Testis (tissue), 2 donors: ENCODE measurements at regions not wholly inside any gene's neighbourhood (a gene's known extent, or its start where the extent isn't known, plus 50 kb on each side); places are given as distances from the start of the nearest gene placed in this dataset.
"Not testable (repeated sequence)": the region's sequence is repeated elsewhere in the genome, so short reads cannot be mapped to it uniquely, and the experiment has no call there.

ENCODE experiments used
- DNase-seq: peaks from one replicate; pipeline ENCODE4 v3.0.0-alpha.2; 2019
- H3K27ac ChIP-seq, 2 donors: fragments of 200-600 bp; sonication (generic); one replicate each; pipeline ENCODE4 v1.5.1; 2019
- H3K27me3 ChIP-seq: fragments of 200-600 bp; sonication (generic); one replicate; pipeline ENCODE4 v1.5.1; 2019
- H3K36me3 ChIP-seq: fragments of 200-600 bp; sonication (generic); one replicate; pipeline ENCODE4 v1.5.1; 2017; ENCODE audit warnings: low read depth; ENCODE audit errors: missing control alignments
- H3K4me1 ChIP-seq: fragments of 200-600 bp; sonication (generic); one replicate; pipeline ENCODE4 v1.5.1; 2019
- H3K4me3 ChIP-seq, 2 donors: fragments of 200-600 bp; sonication (generic); one replicate each; pipeline ENCODE4 v1.5.1; 2017 to 2019
- H3K9me3 ChIP-seq: fragments of 200-600 bp; sonication (generic); one replicate; pipeline ENCODE4 v1.5.1; 2017
- POLR2A ChIP-seq: fragments of 450-650 bp; IDR thresholded peaks from one replicate; pipeline ENCODE4 v1.6.1; 2017; ENCODE audit warnings: antibody characterized with exemption, mild to moderate bottlenecking, moderate library complexity
- whole genome bisulfite sequencing, 2 donors: methylation state at CpG; one replicate each; pipeline ENCODE4 v1.1.5; 2018; 5-methylcytosine and 5-hydroxymethylcytosine counted together
- intact Hi-C: fragments of 100-400 bp; cut with DNase I; formaldehyde crosslinking; loops from one replicate; pipeline ENCODE4 v1.15.1; 2023; ENCODE audit warnings: low total_unique reads
- TF ChIP-seq, protein P1 (sequence below), 3 experiments: fragments of 450-650 bp in 2 of 3; fragments of 200-600 bp in 1 of 3; sonication (generic) in 1 of 3; IDR thresholded peaks; one replicate each; pipeline ENCODE4 v1.5.1; 2016 to 2019; ENCODE audit warnings: antibody characterized with exemption in 3 of 3, mild to moderate bottlenecking in 2 of 3, moderate library complexity in 1 of 3

GRCh38 chr16:77111056-77111565, 79.9 kb upstream of the MON1B start:
- TF ChIP-seq, protein P1, sequence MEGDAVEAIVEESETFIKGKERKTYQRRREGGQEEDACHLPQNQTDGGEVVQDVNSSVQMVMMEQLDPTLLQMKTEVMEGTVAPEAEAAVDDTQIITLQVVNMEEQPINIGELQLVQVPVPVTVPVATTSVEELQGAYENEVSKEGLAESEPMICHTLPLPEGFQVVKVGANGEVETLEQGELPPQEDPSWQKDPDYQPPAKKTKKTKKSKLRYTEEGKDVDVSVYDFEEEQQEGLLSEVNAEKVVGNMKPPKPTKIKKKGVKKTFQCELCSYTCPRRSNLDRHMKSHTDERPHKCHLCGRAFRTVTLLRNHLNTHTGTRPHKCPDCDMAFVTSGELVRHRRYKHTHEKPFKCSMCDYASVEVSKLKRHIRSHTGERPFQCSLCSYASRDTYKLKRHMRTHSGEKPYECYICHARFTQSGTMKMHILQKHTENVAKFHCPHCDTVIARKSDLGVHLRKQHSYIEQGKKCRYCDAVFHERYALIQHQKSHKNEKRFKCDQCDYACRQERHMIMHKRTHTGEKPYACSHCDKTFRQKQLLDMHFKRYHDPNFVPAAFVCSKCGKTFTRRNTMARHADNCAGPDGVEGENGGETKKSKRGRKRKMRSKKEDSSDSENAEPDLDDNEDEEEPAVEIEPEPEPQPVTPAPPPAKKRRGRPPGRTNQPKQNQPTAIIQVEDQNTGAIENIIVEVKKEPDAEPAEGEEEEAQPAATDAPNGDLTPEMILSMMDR (IDR thresholded peaks at IDR 0.05): no peak
- no peak for TF ChIP-seq POLR2A
- intact Hi-C loops: no loop called here

DNA sequence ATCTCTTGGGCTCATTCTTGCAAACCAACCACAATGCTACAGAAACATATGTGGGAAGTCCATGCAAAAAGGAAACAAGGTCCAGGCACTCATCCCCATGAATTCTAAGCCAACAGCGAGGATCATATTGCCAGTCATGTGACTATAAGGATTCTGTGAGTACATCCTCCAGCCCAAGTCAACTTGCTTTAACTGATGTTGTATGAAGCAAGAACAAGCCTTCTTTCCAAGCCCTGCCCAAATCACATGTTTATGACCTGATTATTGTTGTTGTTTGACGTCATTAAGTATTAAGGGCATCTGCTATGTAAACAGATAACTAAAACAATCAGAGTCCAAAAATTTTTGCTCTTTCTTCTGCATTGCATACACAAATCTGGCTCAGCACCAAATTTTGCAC, 78.2 kb upstream of the MON1B start:
- H3K4me3 ChIP-seq: no peak overlapping the region
- H3K27ac ChIP-seq: no peak overlapping the region
- H3K27me3 ChIP-seq: no peaks in the 10 kb centered on the region
- no peak for DNase-seq
- WGBS, 2 donors: 84 to 85% methylated on average over 2 of the region's 2 CpGs
- no peaks in the 10 kb centered on the region for H3K9me3 ChIP-seq
- intact Hi-C loops: no loop called here
- no peaks in the 10 kb centered on the region for H3K36me3 ChIP-seq
- no peaks in the 10 kb centered on the region for H3K4me1 ChIP-seq
- no peak for TF ChIP-seq POLR2A

More at GRCh38 chr16:77111056-77111565, 79.9 kb upstream of the MON1B start:
- no peak overlapping the region for H3K27ac ChIP-seq
- H3K27me3 ChIP-seq: no peaks in the 10 kb centered on the region
- no peaks in the 10 kb centered on the region for H3K36me3 ChIP-seq
- H3K4me3 ChIP-seq: no peak overlapping the region
- no peaks in the 10 kb centered on the region for H3K4me1 ChIP-seq
- DNase-seq: no peak
- H3K9me3 ChIP-seq: no peaks in the 10 kb centered on the region
- 61 to 65% methylated on average over 2 of the region's 2 CpGs for WGBS, 2 donors

- H3K9me3 ChIP-seq: no peaks in the 10 kb centered on the region
- no peak for TF ChIP-seq POLR2A
- TF ChIP-seq, protein P1 (IDR thresholded peaks at IDR 0.05): no peak
- 38 to 39% methylated on average over 3 of the region's 3 CpGs for WGBS, 2 donors
- peak; percentile 27 for DNase-seq
- no peaks in the 10 kb centered on the region for H3K27me3 ChIP-seq
- intact Hi-C loops: no loop called here
- no peak overlapping the region for H3K4me3 ChIP-seq
- no peak overlapping the region for H3K27ac ChIP-seq
- no peaks in the 10 kb centered on the region for H3K4me1 ChIP-seq
- no peaks in the 10 kb centered on the region for H3K36me3 ChIP-seq
Measured at GRCh38 chr16:77113835-77114234, 77.2 kb upstream of the MON1B start.

- 95 to 96% methylated on average over 4 of the region's 4 CpGs for WGBS, 2 donors
- H3K9me3 ChIP-seq, H3K4me3 ChIP-seq, intact Hi-C loops, DNase-seq, H3K4me1 ChIP-seq, H3K27ac ChIP-seq, H3K27me3 ChIP-seq, H3K36me3 ChIP-seq: not testable (repeated sequence)
Measured at GRCh38 chr16:77114361-77114760, 76.6 kb upstream of the MON1B start.

GRCh38 chr16:77116856-77117255, 74.1 kb upstream of the MON1B start:
- DNase-seq: no peak
- no peaks in the 10 kb centered on the region for H3K36me3 ChIP-seq
- 63 to 71% methylated on average over 2 of the region's 2 CpGs for whole genome bisulfite sequencing, 2 donors
- intact Hi-C loops: no loop called here
- TF ChIP-seq, protein P1 (IDR thresholded peaks at IDR 0.05): no peak
- TF ChIP-seq POLR2A: no peak
- H3K4me1 ChIP-seq: no peaks in the 10 kb centered on the region
- H3K4me3 ChIP-seq: no peak overlapping the region
- no peak overlapping the region for H3K27ac ChIP-seq
- H3K27me3 ChIP-seq: no peaks in the 10 kb centered on the region
- H3K9me3 ChIP-seq: no peaks in the 10 kb centered on the region

- Histone ChIP-seq H3K27ac (no peak overlapping the region), H3K36me3 (no peaks in the 10 kb centered on the region), H3K4me1 (no peaks in the 10 kb centered on the region), H3K4me3 (no peak overlapping the region), H3K9me3 (no peaks in the 10 kb centered on the region), H3K27me3 (no peaks in the 10 kb centered on the region)
- intact Hi-C loops: no loop called here
- WGBS, 2 donors: 63 to 76% methylated on average over 3 of the region's 3 CpGs
- DNase-seq: no peak
- TF ChIP-seq POLR2A: no peak
- TF ChIP-seq, protein P1 (IDR thresholded peaks at IDR 0.05): no peak
Measured at GRCh38 chr16:77117707-77118106, 73.3 kb upstream of the MON1B start.
